ENCODE measurements at regions not wholly inside any gene's neighbourhood (a gene's known extent, or its start where the extent isn't known, plus 50 kb on each side); places are given as distances from the start of the nearest gene placed in this dataset.

GRCh38 chr4:123995936-123996335 lies 599.3 kb downstream of the SPRY1 start:
- Histone ChIP-seq H3K27ac (ENCODE audit: low read depth, low read length) (no peak overlapping the region), H3K4me1 (ENCODE audit: control insufficient read depth, low read length) (peaks cover 4% of the 10 kb centered on the region; the same call in 1 of the 2 replicates), H3K4me3 (ENCODE audit: low read length) (no peak overlapping the region), H3K9me3 (ENCODE audit: control insufficient read depth, insufficient read depth, low read length) (no peaks in the 10 kb centered on the region), H3K27me3 (ENCODE audit: control insufficient read depth, low read length) (no peaks in the 10 kb centered on the region), H4K20me1 (ENCODE audit: control insufficient read depth, insufficient read depth, low read depth, low read length) (no peaks in the 10 kb centered on the region), H3K36me3 (ENCODE audit: control insufficient read depth, low read length) (no peaks in the 10 kb centered on the region), H3F3A (ENCODE audit: control insufficient read depth, insufficient read depth) (no peaks in the 10 kb centered on the region), H3K4me2 (ENCODE audit: low read length) (no peak overlapping the region), H3K9me2 (replicated peaks; ENCODE audit: control insufficient read depth, low read length) (no peaks in the 10 kb centered on the region), H3K79me2 (ENCODE audit: control insufficient read depth, low read length) (no peaks in the 10 kb centered on the region)
- TF ChIP-seq EZH2phosphoT487 (IDR thresholded peaks at IDR 0.05; ENCODE audit: borderline replicate concordance, low read length), result no peak
- TF ChIP-seq, protein P1, sequence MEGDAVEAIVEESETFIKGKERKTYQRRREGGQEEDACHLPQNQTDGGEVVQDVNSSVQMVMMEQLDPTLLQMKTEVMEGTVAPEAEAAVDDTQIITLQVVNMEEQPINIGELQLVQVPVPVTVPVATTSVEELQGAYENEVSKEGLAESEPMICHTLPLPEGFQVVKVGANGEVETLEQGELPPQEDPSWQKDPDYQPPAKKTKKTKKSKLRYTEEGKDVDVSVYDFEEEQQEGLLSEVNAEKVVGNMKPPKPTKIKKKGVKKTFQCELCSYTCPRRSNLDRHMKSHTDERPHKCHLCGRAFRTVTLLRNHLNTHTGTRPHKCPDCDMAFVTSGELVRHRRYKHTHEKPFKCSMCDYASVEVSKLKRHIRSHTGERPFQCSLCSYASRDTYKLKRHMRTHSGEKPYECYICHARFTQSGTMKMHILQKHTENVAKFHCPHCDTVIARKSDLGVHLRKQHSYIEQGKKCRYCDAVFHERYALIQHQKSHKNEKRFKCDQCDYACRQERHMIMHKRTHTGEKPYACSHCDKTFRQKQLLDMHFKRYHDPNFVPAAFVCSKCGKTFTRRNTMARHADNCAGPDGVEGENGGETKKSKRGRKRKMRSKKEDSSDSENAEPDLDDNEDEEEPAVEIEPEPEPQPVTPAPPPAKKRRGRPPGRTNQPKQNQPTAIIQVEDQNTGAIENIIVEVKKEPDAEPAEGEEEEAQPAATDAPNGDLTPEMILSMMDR (IDR thresholded peaks at IDR 0.05; ENCODE audit: low read depth, low read length, poor library complexity, severe bottlenecking), result no peak

DNA sequence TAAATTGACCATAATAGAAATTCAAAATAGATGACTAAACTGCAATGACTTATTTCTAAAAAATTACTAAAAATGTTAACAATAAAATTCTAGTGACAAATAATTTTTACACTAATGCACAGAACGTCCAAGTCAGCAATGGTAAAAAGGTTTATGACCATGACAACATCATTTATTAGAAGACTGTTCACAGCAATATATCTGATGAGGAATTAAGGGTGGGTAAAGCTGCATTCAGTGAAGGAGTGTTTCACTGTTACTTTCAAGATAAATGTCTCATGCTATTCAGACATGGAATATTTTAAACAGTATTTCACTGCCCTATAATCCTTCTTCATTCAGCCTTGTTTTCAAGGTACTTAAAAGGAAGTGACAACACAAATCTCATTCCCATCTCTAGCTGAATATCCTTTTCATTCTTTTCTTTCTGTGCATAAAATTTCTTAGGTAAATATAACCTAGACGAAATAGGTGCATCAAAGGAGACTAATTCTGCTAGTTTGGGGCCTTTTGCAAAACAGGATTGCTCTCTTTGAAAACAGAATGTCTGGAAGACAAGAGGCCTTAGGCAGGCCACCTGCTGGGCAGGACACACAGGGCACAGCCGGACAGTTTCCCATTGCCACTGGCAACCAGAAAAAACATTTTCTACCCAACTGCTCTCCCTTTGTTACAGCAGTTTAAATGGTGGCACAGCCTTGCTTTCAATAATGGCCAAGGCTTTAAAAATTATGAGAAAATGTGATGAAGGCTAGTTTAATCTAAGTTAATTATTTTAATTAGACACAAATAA lies 600.3 kb downstream of the SPRY1 start:
- peaks cover 4% of the 10 kb centered on the region; the same call in 1 of the 2 replicates for H3K4me1 ChIP-seq (ENCODE audit: control insufficient read depth, low read length)
- no peak overlapping the region for H3K4me3 ChIP-seq (ENCODE audit: low read length)
- H3F3A ChIP-seq (ENCODE audit: control insufficient read depth, insufficient read depth), result no peaks in the 10 kb centered on the region
- no peaks in the 10 kb centered on the region for H4K20me1 ChIP-seq (ENCODE audit: control insufficient read depth, insufficient read depth, low read depth, low read length)
- no peaks in the 10 kb centered on the region for H3K36me3 ChIP-seq (ENCODE audit: control insufficient read depth, low read length)
- no peak overlapping the region for H3K4me2 ChIP-seq (ENCODE audit: low read length)
- TF ChIP-seq, protein P1 (IDR thresholded peaks at IDR 0.05; ENCODE audit: low read depth, low read length, poor library complexity, severe bottlenecking), result no peak
- no peak for TF ChIP-seq EZH2phosphoT487 (IDR thresholded peaks at IDR 0.05; ENCODE audit: borderline replicate concordance, low read length)
- no peak overlapping the region for H3K27ac ChIP-seq (ENCODE audit: low read depth, low read length)
- no peaks in the 10 kb centered on the region for H3K9me3 ChIP-seq (ENCODE audit: control insufficient read depth, insufficient read depth, low read length)
- no peaks in the 10 kb centered on the region for H3K79me2 ChIP-seq (ENCODE audit: control insufficient read depth, low read length)
- H3K27me3 ChIP-seq (ENCODE audit: control insufficient read depth, low read length), result no peaks in the 10 kb centered on the region
- no peaks in the 10 kb centered on the region for H3K9me2 ChIP-seq (replicated peaks; ENCODE audit: control insufficient read depth, low read length)

- Histone ChIP-seq H3K27ac (ENCODE audit: low read depth, low read length) (no peak overlapping the region), H3K9me3 (ENCODE audit: control insufficient read depth, insufficient read depth, low read length) (no peaks in the 10 kb centered on the region), H3K4me1 (ENCODE audit: control insufficient read depth, low read length) (peaks cover 4% of the 10 kb centered on the region; the same call in 1 of the 2 replicates), H4K20me1 (ENCODE audit: control insufficient read depth, insufficient read depth, low read depth, low read length) (no peaks in the 10 kb centered on the region), H3K4me2 (ENCODE audit: low read length) (no peak overlapping the region), H3K27me3 (ENCODE audit: control insufficient read depth, low read length) (no peaks in the 10 kb centered on the region), H3K4me3 (ENCODE audit: low read length) (no peak overlapping the region), H3F3A (ENCODE audit: control insufficient read depth, insufficient read depth) (no peaks in the 10 kb centered on the region), H3K9me2 (replicated peaks; ENCODE audit: control insufficient read depth, low read length) (no peaks in the 10 kb centered on the region), H3K79me2 (ENCODE audit: control insufficient read depth, low read length) (no peaks in the 10 kb centered on the region), H3K36me3 (ENCODE audit: control insufficient read depth, low read length) (no peaks in the 10 kb centered on the region)
- TF ChIP-seq, protein P1 (IDR thresholded peaks at IDR 0.05; ENCODE audit: low read depth, low read length, poor library complexity, severe bottlenecking), result no peak
- no peak for TF ChIP-seq EZH2phosphoT487 (IDR thresholded peaks at IDR 0.05; ENCODE audit: borderline replicate concordance, low read length)
Observed at GRCh38 chr4:123997776-123998449, 601.3 kb downstream of the SPRY1 start.

Data from DOHH2 (cell line).